Naive thymus-derived CD4-positive, alpha-beta T cell (primary cell): ENCODE measurements at regions not wholly inside any gene's neighbourhood (a gene's known extent, or its start where the extent isn't known, plus 50 kb on each side); places are given as distances from the start of the nearest gene placed in this dataset.

Experiments used
- ATAC-seq: fragments of 150-1000 bp; cut with Tn5 transposase; 2 replicates; pipeline ENCODE4 v1.10.0; 2021; ENCODE audit warnings: mild to moderate bottlenecking, moderate library complexity
- CTCF ChIA-PET: fragments of 350-600 bp; sonication (Branson Sonifier 250); formaldehyde crosslinking; loops from one replicate; lab custom pipeline; 2021; ENCODE audit warnings: antibody characterized with exemption; lab: Charles Lee
- POLR2A ChIA-PET: fragments of 350-600 bp; sonication (Branson Sonifier 250); formaldehyde crosslinking; loops from one replicate; lab custom pipeline; 2021; ENCODE audit warnings: antibody characterized with exemption, inconsistent platforms; lab: Charles Lee
- DNase-seq, 9 donors: peaks; one replicate each; pipeline versions ENCODE4 v3.0.0 to v3.0.0-alpha.2; 2020 to 2022; ENCODE audit warnings: mixed read lengths in 1 of 9
- H3K27ac ChIP-seq: one replicate; pipeline ENCODE4 v1.7.0; 2013; ENCODE audit warnings: mild to moderate bottlenecking, low read depth, low read length, moderate library complexity
- H3K27me3 ChIP-seq, 2 donors: one replicate each; pipeline ENCODE4 v1.7.0; 2013; ENCODE audit warnings: low read length in 2 of 2, mild to moderate bottlenecking in 2 of 2, moderate library complexity in 2 of 2; ENCODE audit not compliant: control insufficient read depth in 2 of 2, insufficient read depth in 2 of 2
- H3K36me3 ChIP-seq, 3 experiments: 1 replicate in 2 of 3; 2 replicates in 1 of 3; pipeline ENCODE4 v1.7.0; 2013; ENCODE audit warnings: low read length in 3 of 3, mild to moderate bottlenecking in 3 of 3, moderate library complexity in 1 of 3; ENCODE audit not compliant: insufficient read depth in 3 of 3, control insufficient read depth in 2 of 3
- H3K4me1 ChIP-seq, 2 donors: one replicate each; pipeline ENCODE4 v1.7.0; 2013; ENCODE audit warnings: low read length in 2 of 2, mild to moderate bottlenecking in 2 of 2, moderate library complexity in 1 of 2; ENCODE audit not compliant: control insufficient read depth in 2 of 2, insufficient read depth in 2 of 2
- H3K4me3 ChIP-seq: 2 replicates; pipeline ENCODE4 v1.7.0; 2013; ENCODE audit warnings: mild to moderate bottlenecking, low read length
- H3K9me3 ChIP-seq, 3 experiments: 1 replicate in 2 of 3; 2 replicates in 1 of 3; pipeline ENCODE4 v1.7.0; 2013; ENCODE audit warnings: low read length in 3 of 3; ENCODE audit not compliant: control insufficient read depth in 2 of 3
- H3K27ac Mint-ChIP-seq, 9 donors: one replicate each; pipeline ENCODE4 v1.8.0; 2020 to 2022; ENCODE audit warnings: mixed read lengths in 9 of 9, mild to moderate bottlenecking in 8 of 9, moderate library complexity in 5 of 9, inconsistent platforms in 2 of 9
- H3K27me3 Mint-ChIP-seq, 5 donors: one replicate each; pipeline ENCODE4 v1.8.0; 2021 to 2022; ENCODE audit warnings: mixed read lengths in 5 of 5, mild to moderate bottlenecking in 1 of 5
- H3K36me3 Mint-ChIP-seq, 5 donors: one replicate each; pipeline ENCODE4 v1.8.0; 2020 to 2022; ENCODE audit warnings: mixed read lengths in 5 of 5, mild to moderate bottlenecking in 3 of 5, inconsistent platforms in 1 of 5
- H3K4me1 Mint-ChIP-seq, 7 donors: one replicate each; pipeline ENCODE4 v1.8.0; 2020 to 2022; ENCODE audit warnings: mixed read lengths in 7 of 7, mild to moderate bottlenecking in 3 of 7, inconsistent platforms in 1 of 7
- H3K4me3 Mint-ChIP-seq, 10 donors: one replicate each; pipeline ENCODE4 v1.8.0; 2020 to 2022; ENCODE audit warnings: mild to moderate bottlenecking in 10 of 10, mixed read lengths in 10 of 10, moderate library complexity in 6 of 10, inconsistent platforms in 2 of 10
- H3K9me3 Mint-ChIP-seq, 11 donors: one replicate each; pipeline ENCODE4 v1.8.0; 2020 to 2022; ENCODE audit warnings: mixed read lengths in 11 of 11, mild to moderate bottlenecking in 4 of 11, inconsistent platforms in 1 of 11, moderate library complexity in 1 of 11
- intact Hi-C, 2 donors: fragments of 100-400 bp; cut with micrococcal nuclease; formaldehyde crosslinking; loops; one replicate each; pipeline ENCODE4 v1.15.1; 2023

DNA sequence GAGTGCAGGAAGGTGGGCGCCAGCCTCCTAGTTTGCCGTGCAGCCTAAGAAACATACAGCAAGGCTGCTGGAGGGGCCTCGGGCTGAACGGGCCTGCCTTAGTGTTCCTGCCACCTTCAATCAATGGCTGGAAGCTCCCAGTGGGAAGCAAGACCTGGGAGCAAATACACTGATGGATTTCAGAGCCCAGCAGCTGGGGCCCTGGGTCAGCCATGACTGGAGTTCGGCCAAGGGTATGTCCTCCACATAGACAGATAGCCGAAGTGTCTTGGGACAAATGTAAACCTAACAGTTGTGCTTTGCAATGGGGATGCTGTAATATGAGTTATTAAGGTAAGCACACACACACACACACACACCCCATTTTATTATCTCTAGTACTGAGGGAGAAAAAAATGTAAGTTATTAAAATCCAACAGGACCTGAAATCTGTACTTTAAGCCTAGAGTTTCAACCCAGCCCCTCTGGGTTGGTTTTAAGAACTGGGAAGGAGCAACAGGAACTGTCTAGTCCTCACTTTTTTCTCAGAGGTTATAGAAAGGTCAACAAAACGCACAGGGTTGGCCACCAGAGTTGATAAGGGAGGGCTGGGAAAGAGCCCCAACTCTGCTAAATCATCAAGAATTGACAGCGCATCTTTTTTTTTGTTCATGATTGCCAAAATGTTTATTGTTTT is 50.0 kb upstream of the CELF2 start:
- Mint-ChIP-seq H3K36me3 (no peaks in the 10 kb centered on the region), H3K27ac (no peak overlapping the region), H3K4me3 (no peak overlapping the region), H3K9me3 (no peaks in the 10 kb centered on the region), H3K4me1 (peaks cover 0 to 2% (median 0%) of the 10 kb centered on the region in 7 donors), H3K27me3 (peaks cover 9 to 30% (median 22%) of the 10 kb centered on the region in 5 donors)
- no peaks in the 10 kb centered on the region for H3K27me3 ChIP-seq
- CTCF ChIA-PET = no interaction called here
- ATAC-seq (no peak), DNase-seq (no peak)
- H3K4me1 ChIP-seq = no peaks in the 10 kb centered on the region
- H3K4me3 ChIP-seq = no peak overlapping the region
- H3K27ac ChIP-seq = no peak overlapping the region
- POLR2A ChIA-PET = no interaction called here
- H3K36me3 ChIP-seq = no peaks in the 10 kb centered on the region
- intact Hi-C loops = no loop called here
- no peaks in the 10 kb centered on the region for H3K9me3 ChIP-seq
